IPS DF 6.9 (cell line): ENCODE measurements at regions not wholly inside any gene's neighbourhood (a gene's known extent, or its start where the extent isn't known, plus 50 kb on each side); places are given as distances from the start of the nearest gene placed in this dataset.
A peak's percentile ranks its signal among the peaks of the same experiment; 100 is the strongest.

ENCODE experiments used
- DNase-seq: peaks from one replicate; pipeline ENCODE4 v3.0.0-alpha.2; 2013; ENCODE audit warnings: low read depth, low spot score
- H3K27ac ChIP-seq: one replicate; pipeline ENCODE4 v1.5.1; 2013; ENCODE audit warnings: low read length, control low read depth
- H3K27me3 ChIP-seq: 2 replicates; pipeline ENCODE4 v1.6.1; 2013; ENCODE audit warnings: mild to moderate bottlenecking, low read length; ENCODE audit not compliant: control insufficient read depth, insufficient read depth
- H3K36me3 ChIP-seq: 2 replicates; pipeline ENCODE4 v1.6.1; 2013; ENCODE audit warnings: low read length; ENCODE audit not compliant: control insufficient read depth, insufficient read depth
- H3K4me1 ChIP-seq: 2 replicates; pipeline ENCODE4 v1.6.1; 2013; ENCODE audit warnings: low read length; ENCODE audit not compliant: control insufficient read depth, insufficient read depth
- H3K4me3 ChIP-seq: 2 replicates; pipeline ENCODE4 v1.5.1; 2013; ENCODE audit warnings: mild to moderate bottlenecking, low read length
- H3K9me3 ChIP-seq: 2 replicates; pipeline ENCODE4 v1.6.1; 2013; ENCODE audit warnings: low read length, inconsistent platforms; ENCODE audit not compliant: control insufficient read depth, insufficient read depth
- WGBS: extraction: QIAGEN DNeasy Blood & Tissue Kit; methylation state at CpG from one replicate; pipeline ENCODE4 v1.1.7; 2013; ENCODE audit warnings: mixed read lengths, missing lambda C conversion rate; ENCODE audit not compliant: insufficient read length, insufficient coverage; 5-methylcytosine and 5-hydroxymethylcytosine counted together

DNA sequence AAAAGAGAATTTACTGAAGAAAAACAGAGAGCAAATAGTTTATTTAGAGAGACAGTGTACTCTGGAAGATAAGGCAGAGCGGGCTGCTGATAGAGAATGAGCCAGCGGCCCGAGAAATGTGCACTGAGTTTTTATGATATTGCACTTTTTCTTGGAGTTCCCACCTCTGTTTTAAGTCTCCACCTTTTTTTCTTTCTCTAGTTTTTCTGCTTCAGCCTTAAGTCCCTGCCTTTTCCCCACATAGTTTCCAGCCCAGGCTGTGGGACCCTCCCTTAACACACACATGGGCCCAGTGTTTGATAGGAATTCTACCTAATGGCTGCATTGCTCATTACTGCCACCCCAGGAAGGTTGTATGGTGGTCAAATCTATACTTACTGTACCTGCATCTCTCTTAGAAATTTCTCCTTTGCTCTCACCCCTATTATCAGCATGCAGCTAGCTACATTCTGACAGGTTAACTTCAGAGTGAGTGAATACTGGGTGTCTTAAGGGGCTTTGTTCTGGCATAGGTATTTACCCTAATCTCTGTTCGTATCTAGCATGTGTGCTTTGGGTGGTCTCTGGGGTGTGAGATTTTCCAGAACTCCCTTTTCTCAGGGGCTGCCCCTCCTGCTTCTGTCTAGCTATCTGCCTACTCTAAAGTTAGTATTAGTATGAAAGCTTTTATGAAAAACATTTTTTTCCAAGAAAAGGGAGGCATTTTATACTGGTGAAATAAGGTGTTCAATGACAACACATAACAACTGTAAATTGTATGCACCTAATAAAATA lies 127.3 kb upstream of the TOP3B start:
- Histone ChIP-seq H3K4me1 (no peaks in the 10 kb centered on the region), H3K4me3 (no peak overlapping the region), H3K9me3 (no peaks in the 10 kb centered on the region), H3K27me3 (peaks cover 13% of the 10 kb centered on the region), H3K27ac (no peak overlapping the region), H3K36me3 (no peaks in the 10 kb centered on the region)
- peak; percentile 16 for DNase-seq
- WGBS, result no CpG with 5 or more reads among the region's 4 CpGs

- H3K27ac ChIP-seq, result no peak overlapping the region
- DNase-seq, result no peak
- peaks cover 14% of the 10 kb centered on the region for H3K27me3 ChIP-seq
- H3K36me3 ChIP-seq, result no peaks in the 10 kb centered on the region
- H3K4me3 ChIP-seq, result no peak overlapping the region
- no peaks in the 10 kb centered on the region for H3K9me3 ChIP-seq
- H3K4me1 ChIP-seq, result no peaks in the 10 kb centered on the region
Measured at GRCh38 chr22:22106855-22107254, 124.3 kb upstream of the TOP3B start.

DNA sequence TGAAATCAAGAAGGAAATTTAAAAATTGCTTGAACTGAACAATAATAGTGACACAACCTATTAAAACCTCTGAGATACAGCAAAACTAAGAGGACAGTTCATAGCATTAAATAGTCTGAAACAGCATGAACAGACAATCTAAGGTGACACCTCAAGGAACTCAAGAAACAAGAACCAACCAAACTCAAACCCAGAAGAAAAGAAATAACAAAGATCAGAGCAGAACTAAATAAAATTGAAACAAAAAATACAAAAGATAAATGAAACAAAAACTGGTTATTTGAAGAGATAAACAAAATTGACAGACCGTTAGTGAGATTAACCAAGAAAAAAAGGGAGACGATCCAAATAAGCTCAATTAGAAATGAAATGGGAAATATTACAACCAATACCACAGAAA lies 122.8 kb upstream of the TOP3B start:
- no peak for DNase-seq
- no peak overlapping the region for H3K27ac ChIP-seq

DNA sequence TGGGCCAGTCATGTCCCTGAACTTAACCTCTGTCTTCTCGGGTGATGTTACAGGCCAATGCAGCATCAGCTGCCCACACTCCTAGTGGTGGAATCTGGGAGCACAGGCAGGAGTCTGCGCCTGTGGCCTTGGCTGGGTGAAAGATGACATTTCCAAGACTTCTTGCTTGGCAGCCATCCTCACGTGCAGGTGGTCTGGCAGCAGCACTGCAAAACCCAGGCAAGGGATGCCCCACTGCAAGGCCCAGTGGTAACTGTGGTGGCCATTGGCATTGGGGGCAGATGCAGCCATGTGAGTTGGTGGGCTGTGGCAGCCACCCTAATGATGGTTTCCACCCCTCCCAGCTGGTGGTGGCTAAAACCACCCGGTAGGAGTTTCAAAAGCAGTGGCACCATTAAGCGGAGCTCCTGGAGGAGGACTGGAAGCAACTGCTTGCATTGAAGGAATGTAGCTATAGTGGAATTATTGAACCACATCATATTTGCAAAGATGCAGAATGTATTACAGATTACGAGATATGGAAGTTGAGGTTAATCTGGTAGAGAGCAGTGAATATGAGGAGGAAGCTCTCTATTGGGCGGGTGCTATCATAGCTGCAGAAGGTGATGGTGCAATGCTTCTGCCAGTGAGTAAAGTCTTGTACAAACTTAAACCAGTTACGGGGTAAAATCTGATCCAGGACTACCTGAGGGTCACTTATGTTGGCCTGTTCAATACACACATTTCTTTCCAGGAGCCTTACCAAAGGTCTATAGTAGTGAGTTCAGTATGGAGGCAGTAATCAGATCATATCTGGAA lies 120.7 kb upstream of the TOP3B start:
- DNase-seq, result no peak
- H3K4me1 ChIP-seq, result no peaks in the 10 kb centered on the region
- H3K27me3 ChIP-seq, result peaks cover 25% of the 10 kb centered on the region; the same call in 1 of the 2 replicates
- no peak overlapping the region for H3K27ac ChIP-seq
- H3K9me3 ChIP-seq, result no peaks in the 10 kb centered on the region
- no peak overlapping the region for H3K4me3 ChIP-seq
- no CpG with 5 or more reads among the region's 8 CpGs for WGBS
- no peaks in the 10 kb centered on the region for H3K36me3 ChIP-seq

More for the DNA sequence above, 122.8 kb upstream of the TOP3B start:
- Histone ChIP-seq H3K36me3 (no peaks in the 10 kb centered on the region), H3K9me3 (no peaks in the 10 kb centered on the region), H3K27me3 (peaks cover 18% of the 10 kb centered on the region; the same call in 1 of the 2 replicates), H3K4me1 (no peaks in the 10 kb centered on the region), H3K4me3 (no peak overlapping the region)
- WGBS, result no CpG with 5 or more reads among the region's 2 CpGs

GRCh38 chr22:22099833-22100812 lies 117.5 kb upstream of the TOP3B start:
- Histone ChIP-seq H3K27me3 (peaks cover 41% of the 10 kb centered on the region), H3K4me1 (no peaks in the 10 kb centered on the region), H3K36me3 (no peaks in the 10 kb centered on the region), H3K9me3 (no peaks in the 10 kb centered on the region), H3K27ac (no peak overlapping the region), H3K4me3 (no peak overlapping the region)
- WGBS, result no CpG with 5 or more reads among the region's 11 CpGs
- DNase-seq, result no peak

- Histone ChIP-seq H3K36me3 (no peaks in the 10 kb centered on the region), H3K9me3 (no peaks in the 10 kb centered on the region), H3K27ac (no peak overlapping the region), H3K4me3 (no peak overlapping the region), H3K4me1 (no peaks in the 10 kb centered on the region), H3K27me3 (peaks cover 49% of the 10 kb centered on the region)
- WGBS, result no CpG with 5 or more reads among the region's 5 CpGs
- DNase-seq, result no peak
Measured at GRCh38 chr22:22099194-22099486, 116.6 kb upstream of the TOP3B start.

DNA sequence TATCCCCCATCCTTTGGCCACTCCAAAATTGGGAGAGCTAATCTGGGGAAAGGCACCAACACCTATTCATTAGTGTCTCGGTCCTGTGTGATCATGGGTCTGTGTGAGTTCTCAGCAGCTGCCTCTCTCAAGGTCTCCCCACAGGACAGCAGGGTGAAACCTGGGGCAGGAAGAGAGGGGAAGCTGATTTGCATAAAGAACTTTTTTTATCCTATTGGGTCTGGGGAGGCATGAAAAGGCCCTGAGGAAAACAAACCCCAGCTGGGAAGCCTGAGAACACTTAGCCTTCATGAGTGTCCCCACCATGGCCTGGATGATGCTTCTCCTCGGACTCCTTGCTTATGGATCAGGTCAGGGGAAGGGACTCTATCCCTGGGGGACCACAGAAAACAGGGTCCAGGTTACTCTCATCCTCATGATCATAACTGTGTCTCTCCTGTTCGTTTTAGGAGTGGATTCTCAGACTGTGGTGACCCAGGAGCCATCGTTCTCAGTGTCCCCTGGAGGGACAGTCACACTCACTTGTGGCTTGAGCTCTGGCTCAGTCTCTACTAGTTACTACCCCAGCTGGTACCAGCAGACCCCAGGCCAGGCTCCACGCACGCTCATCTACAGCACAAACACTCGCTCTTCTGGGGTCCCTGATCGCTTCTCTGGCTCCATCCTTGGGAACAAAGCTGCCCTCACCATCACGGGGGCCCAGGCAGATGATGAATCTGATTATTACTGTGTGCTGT lies 116.0 kb upstream of the TOP3B start:
- Histone ChIP-seq H3K9me3 (no peaks in the 10 kb centered on the region), H3K36me3 (no peaks in the 10 kb centered on the region), H3K27ac (no peak overlapping the region), H3K27me3 (peaks cover 50% of the 10 kb centered on the region), H3K4me1 (no peaks in the 10 kb centered on the region), H3K4me3 (no peak overlapping the region)
- no peak for DNase-seq
- no CpG with 5 or more reads among the region's 9 CpGs for WGBS

DNA sequence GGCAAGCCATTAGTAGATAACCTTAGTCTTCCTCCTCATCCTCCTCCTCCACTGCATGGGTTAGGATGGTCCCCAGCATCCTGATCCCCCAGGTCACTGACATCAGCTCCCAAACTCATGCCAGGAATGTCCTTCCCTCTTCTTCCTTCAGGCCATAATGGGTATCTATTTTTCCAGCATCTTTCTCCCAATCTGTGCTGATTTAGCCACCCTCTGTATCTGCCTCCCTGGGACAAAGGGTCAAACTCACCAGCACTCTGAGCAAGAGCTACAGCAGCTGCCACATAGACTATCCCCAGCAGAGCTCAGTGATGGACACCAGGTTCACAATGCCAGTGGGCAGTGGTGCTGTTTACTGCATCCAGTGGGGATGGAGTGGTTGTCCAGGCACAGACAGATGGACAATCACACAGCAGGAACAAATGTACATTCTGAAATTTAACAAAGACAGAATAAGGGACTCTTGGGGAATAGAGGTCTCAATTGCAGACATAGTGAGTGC lies 115.2 kb upstream of the TOP3B start:
- no peak for DNase-seq
- H3K36me3 ChIP-seq, result no peaks in the 10 kb centered on the region
- H3K27me3 ChIP-seq, result peaks cover 49% of the 10 kb centered on the region
- H3K4me1 ChIP-seq, result no peaks in the 10 kb centered on the region
- H3K27ac ChIP-seq, result no peak overlapping the region
- no peaks in the 10 kb centered on the region for H3K9me3 ChIP-seq
- no peak overlapping the region for H3K4me3 ChIP-seq

DNA sequence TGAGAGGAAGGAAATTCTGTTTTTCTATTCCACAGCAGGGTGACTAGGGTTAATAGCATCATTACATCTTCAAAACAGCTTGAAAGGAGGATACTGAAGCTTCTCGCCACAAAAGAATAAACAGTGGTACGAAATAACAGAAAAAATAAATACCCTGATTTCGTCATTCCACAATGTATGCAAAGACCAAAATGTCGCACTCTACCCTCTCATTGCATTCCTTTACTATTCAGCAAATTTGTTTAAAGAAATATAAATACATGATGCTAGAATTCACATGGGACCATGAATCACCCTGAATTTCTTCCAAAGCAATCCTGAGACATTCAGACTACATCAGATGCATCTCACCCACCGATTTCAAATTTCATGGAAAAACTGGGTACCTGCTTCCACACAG lies 112.3 kb upstream of the TOP3B start:
- no peak overlapping the region for H3K27ac ChIP-seq
- WGBS, result no CpG with 5 or more reads among the region's 5 CpGs
- H3K4me3 ChIP-seq, result no peak overlapping the region
- no peaks in the 10 kb centered on the region for H3K9me3 ChIP-seq
- peaks cover 51% of the 10 kb centered on the region for H3K27me3 ChIP-seq
- no peak for DNase-seq
- H3K4me1 ChIP-seq, result no peaks in the 10 kb centered on the region
- H3K36me3 ChIP-seq, result no peaks in the 10 kb centered on the region

- no CpG with 5 or more reads among the region's 6 CpGs for WGBS
- peaks cover 54% of the 10 kb centered on the region for H3K27me3 ChIP-seq
Measured at GRCh38 chr22:22094514-22094913, 111.9 kb upstream of the TOP3B start.

More at GRCh38 chr22:22094514-22094913, 111.9 kb upstream of the TOP3B start:
- Histone ChIP-seq H3K27ac (no peak overlapping the region), H3K4me3 (no peak overlapping the region), H3K4me1 (no peaks in the 10 kb centered on the region), H3K9me3 (no peaks in the 10 kb centered on the region), H3K36me3 (no peaks in the 10 kb centered on the region)
- no peak for DNase-seq
